Fibroblast of lung (primary cell): ENCODE measurements at regions not wholly inside any gene's neighbourhood (a gene's known extent, or its start where the extent isn't known, plus 50 kb on each side); places are given as distances from the start of the nearest gene placed in this dataset.

ENCODE experiments used
- DNase-seq, 2 donors: peaks; one replicate each; pipeline versions ENCODE4 v3.0.0 to v3.0.0-alpha.2; 2010; ENCODE audit warnings: low read depth in 2 of 2
- H2AFZ ChIP-seq: 2 replicates; pipeline ENCODE4 v1.5.1; 2012; ENCODE audit warnings: low read length, control low read depth, inconsistent platforms
- H3K27ac ChIP-seq: 2 replicates; pipeline ENCODE4 v1.5.1; 2011; ENCODE audit warnings: low read length, control low read depth; ENCODE audit not compliant: insufficient read depth
- H3K27me3 ChIP-seq: 2 replicates; pipeline ENCODE4 v1.5.1; 2011; ENCODE audit warnings: mild to moderate bottlenecking, low read length; ENCODE audit not compliant: control insufficient read depth, insufficient read depth
- H3K36me3 ChIP-seq: 2 replicates; pipeline ENCODE4 v1.5.1; 2011; ENCODE audit warnings: low read length; ENCODE audit not compliant: control insufficient read depth, insufficient read depth
- H3K4me1 ChIP-seq: 2 replicates; pipeline ENCODE4 v1.5.1; 2011; ENCODE audit warnings: low read length; ENCODE audit not compliant: control insufficient read depth, insufficient read depth; ENCODE audit errors: extremely low read depth
- H3K4me2 ChIP-seq: 2 replicates; pipeline ENCODE4 v1.5.1; 2011; ENCODE audit warnings: low read length, control low read depth; ENCODE audit not compliant: insufficient read depth; ENCODE audit errors: extremely low read depth
- H3K4me3 ChIP-seq, 4 experiments: fragments of 200-600 bp in 1 of 4; sonication (generic) in 1 of 4; replicated peaks in 1 of 4; 2 replicates each; pipeline ENCODE4 v1.5.1; 2011 to 2016; ENCODE audit warnings: low read length in 4 of 4, low read depth in 3 of 4, mild to moderate bottlenecking in 3 of 4, control low read depth in 2 of 4, inconsistent platforms in 1 of 4, mixed read lengths in 1 of 4; ENCODE audit not compliant: insufficient read depth in 1 of 4; ENCODE audit errors: control extremely low read depth in 1 of 4
- H3K79me2 ChIP-seq: 2 replicates; pipeline ENCODE4 v1.5.1; 2012; ENCODE audit warnings: mild to moderate bottlenecking, low read length, inconsistent platforms; ENCODE audit not compliant: control insufficient read depth, insufficient read depth
- H3K9ac ChIP-seq: 2 replicates; pipeline ENCODE4 v1.5.1; 2011; ENCODE audit warnings: mild to moderate bottlenecking, low read length, control low read depth; ENCODE audit not compliant: insufficient read depth
- H3K9me3 ChIP-seq: 2 replicates; pipeline ENCODE4 v1.5.1; 2012; ENCODE audit warnings: low read depth, low read length; ENCODE audit not compliant: control insufficient read depth, insufficient read depth
- H4K20me1 ChIP-seq: 2 replicates; pipeline ENCODE4 v1.5.1; 2011; ENCODE audit warnings: low read length; ENCODE audit not compliant: control insufficient read depth, insufficient read depth; ENCODE audit errors: extremely low read depth
- CTCF ChIP-seq, 2 donors: IDR thresholded peaks in 1 of 2; conservative IDR thresholded peaks in 1 of 2; 1 replicate in 1 of 2; 2 replicates in 1 of 2; pipeline ENCODE4 v1.5.1; 2011 to 2012; ENCODE audit warnings: low read length in 2 of 2, control low read depth in 1 of 2, inconsistent platforms in 1 of 2, low read depth in 1 of 2, mild to moderate bottlenecking in 1 of 2
- EZH2 ChIP-seq: IDR thresholded peaks from 2 replicates; pipeline ENCODE4 v1.5.1; 2012; ENCODE audit warnings: low read length, control low read depth, mild to moderate bottlenecking; ENCODE audit errors: missing control alignments

GRCh38 chr13:80850771-80851170 is 509.8 kb upstream of the SPRY2 start:
- Histone ChIP-seq H4K20me1 (no peaks in the 10 kb centered on the region), H2AFZ (no peak overlapping the region), H3K4me1 (no peaks in the 10 kb centered on the region), H3K9me3 (no peaks in the 10 kb centered on the region), H3K4me3 (no peak overlapping the region), H3K4me2 (no peak overlapping the region), H3K9ac (no peak overlapping the region), H3K27me3 (no peaks in the 10 kb centered on the region), H3K79me2 (no peaks in the 10 kb centered on the region), H3K27ac (no peak overlapping the region), H3K36me3 (no peaks in the 10 kb centered on the region)
- no peak for DNase-seq
- TF ChIP-seq CTCF (conservative IDR thresholded peaks at IDR 0.05 in 1 of 2, IDR thresholded peaks at IDR 0.05 in 1 of 2; ENCODE audit: low read depth in 1 of 2, low read length in 2 of 2) (no peak), EZH2 (no peak)

GRCh38 chr13:80844164-80844563 is 503.2 kb upstream of the SPRY2 start:
- TF ChIP-seq EZH2: no peak
- TF ChIP-seq CTCF (conservative IDR thresholded peaks at IDR 0.05 in 1 of 2, IDR thresholded peaks at IDR 0.05 in 1 of 2; ENCODE audit: low read depth in 1 of 2, low read length in 2 of 2): no peak
- DNase-seq: no peak
- H2AFZ ChIP-seq: no peak overlapping the region
- H3K4me2 ChIP-seq: no peak overlapping the region
- H3K79me2 ChIP-seq: no peaks in the 10 kb centered on the region
- H3K9me3 ChIP-seq: no peaks in the 10 kb centered on the region
- H3K27ac ChIP-seq: no peak overlapping the region
- H3K4me3 ChIP-seq: no peak overlapping the region
- no peak overlapping the region for H3K9ac ChIP-seq
- H4K20me1 ChIP-seq: no peaks in the 10 kb centered on the region
- no peaks in the 10 kb centered on the region for H3K36me3 ChIP-seq
- H3K27me3 ChIP-seq: no peaks in the 10 kb centered on the region
- no peaks in the 10 kb centered on the region for H3K4me1 ChIP-seq

GRCh38 chr13:80841414-80841813 is 500.5 kb upstream of the SPRY2 start:
- H3K79me2 ChIP-seq: no peaks in the 10 kb centered on the region
- TF ChIP-seq CTCF (conservative IDR thresholded peaks at IDR 0.05 in 1 of 2, IDR thresholded peaks at IDR 0.05 in 1 of 2; ENCODE audit: low read depth in 1 of 2, low read length in 2 of 2) (peak in 1 of 2 donors; percentile 4), EZH2 (no peak)
- H3K9ac ChIP-seq: no peak overlapping the region
- H3K4me3 ChIP-seq: no peak overlapping the region
- no peaks in the 10 kb centered on the region for H4K20me1 ChIP-seq
- H3K4me2 ChIP-seq: no peak overlapping the region
- H2AFZ ChIP-seq: no peak overlapping the region
- H3K27ac ChIP-seq: no peak overlapping the region
- no peaks in the 10 kb centered on the region for H3K27me3 ChIP-seq
- H3K4me1 ChIP-seq: no peaks in the 10 kb centered on the region
- DNase-seq: peak in 1 of 2 donors; percentile 67
- H3K9me3 ChIP-seq: no peaks in the 10 kb centered on the region
- H3K36me3 ChIP-seq: no peaks in the 10 kb centered on the region
